Psoas muscle (tissue), 7 donors: ENCODE measurements at regions not wholly inside any gene's neighbourhood (a gene's known extent, or its start where the extent isn't known, plus 50 kb on each side); places are given as distances from the start of the nearest gene placed in this dataset.
"Not testable (repeated sequence)": the region's sequence is repeated elsewhere in the genome, so short reads cannot be mapped to it uniquely, and the experiment has no call there.

ENCODE experiments used
- ATAC-seq, 4 donors: fragments of 200-7000 bp; cut with Tn5 transposase; one replicate each; pipeline ENCODE4 v1.9.1; 2020; ENCODE audit warnings: moderate library complexity in 3 of 4, mild to moderate bottlenecking in 2 of 4
- DNase-seq, 2 donors: peaks; one replicate each; pipeline ENCODE4 v3.0.0-alpha.2; 2020
- H3K27ac ChIP-seq: fragments of 200-600 bp; one replicate; pipeline ENCODE4 v1.8.0; 2022
- H3K27me3 ChIP-seq, 3 donors: fragments of 200-600 bp in 1 of 3; one replicate each; pipeline versions ENCODE4 v1.6.1 to v1.8.0; 2013 to 2022; ENCODE audit warnings: low read length in 2 of 3, mild to moderate bottlenecking in 2 of 3, moderate library complexity in 1 of 3; ENCODE audit not compliant: insufficient read depth in 3 of 3
- H3K36me3 ChIP-seq, 2 donors: fragments of 200-600 bp in 1 of 2; one replicate each; pipeline versions ENCODE4 v1.6.1 to v1.8.0; 2013 to 2022; ENCODE audit warnings: low read depth in 1 of 2, mild to moderate bottlenecking in 1 of 2, moderate library complexity in 1 of 2; ENCODE audit not compliant: insufficient read depth in 1 of 2
- H3K4me1 ChIP-seq: fragments of 200-600 bp; one replicate; pipeline ENCODE4 v1.8.0; 2022
- H3K4me3 ChIP-seq: fragments of 200-600 bp; one replicate; pipeline ENCODE4 v1.8.0; 2022; ENCODE audit warnings: mild to moderate bottlenecking
- H3K9me3 ChIP-seq: fragments of 200-600 bp; one replicate; pipeline ENCODE4 v1.8.0; 2022
- CTCF ChIP-seq: fragments of 200-600 bp; IDR thresholded peaks from one replicate; pipeline ENCODE4 v1.8.0; 2022; ENCODE audit warnings: antibody characterized with exemption
- WGBS, 3 donors: extraction: QIAGEN DNeasy Blood & Tissue Kit; methylation state at CpG; one replicate each; pipeline versions ENCODE4 v1.1.6 to v1.1.7; 2013; 5-methylcytosine and 5-hydroxymethylcytosine counted together
- intact Hi-C, 2 donors: fragments of 100-400 bp; cut with DNase I; formaldehyde crosslinking; loops; one replicate each; pipeline versions ENCODE4 v1.11.0 to v1.14.2; 2022
- donor health status: healthy with polysubstance abuse.
- donor health status: DM: no; HTN: no; CAD: no; lungs with moderate emphysema.
- donor health status: Bipolar disorder and iron deficiency.
- donor health status: healthy.
- donor health status: DM: yes; HTN: yes; CAD: no.
- donor health status: DM: no; HTN: no; CAD: no.
- donor health status: DM: yes; HTN: yes; CAD: no.

- 44 to 56% (median 49%) methylated on average over 7 of the region's 7 CpGs for WGBS, 3 donors
- Histone ChIP-seq H3K4me3 (no peak overlapping the region), H3K36me3 (no peaks in the 10 kb centered on the region), H3K27me3 (no peaks in the 10 kb centered on the region), H3K4me1 (peaks cover 5% of the 10 kb centered on the region), H3K9me3 (no peaks in the 10 kb centered on the region), H3K27ac (no peak overlapping the region)
- intact Hi-C loops = no loop called here
- ATAC-seq (no peak), DNase-seq (no peak)
- TF ChIP-seq CTCF = peak; percentile 25
Measured at GRCh38 chr7:149669121-149669818, 104.1 kb downstream of the ZNF467 start.

- Histone ChIP-seq H3K27ac (no peak overlapping the region), H3K4me1 (peaks cover 14% of the 10 kb centered on the region), H3K36me3 (no peaks in the 10 kb centered on the region), H3K4me3 (no peak overlapping the region), H3K27me3 (no peaks in the 10 kb centered on the region), H3K9me3 (no peaks in the 10 kb centered on the region)
- no peak for TF ChIP-seq CTCF
- 39 to 58% (median 41%) methylated on average over 1 of the region's 1 CpG for WGBS, 3 donors
- ATAC-seq = no peak
- intact Hi-C loops = no loop called here
- no peak for DNase-seq
Measured at GRCh38 chr7:149666360-149666945, 106.9 kb downstream of the ZNF467 start.

- H3K36me3 ChIP-seq, H3K27me3 ChIP-seq, ATAC-seq, H3K9me3 ChIP-seq, H3K27ac ChIP-seq, DNase-seq, intact Hi-C loops, H3K4me3 ChIP-seq: not testable (repeated sequence)
- 67 to 76% (median 72%) methylated on average over 2 of the region's 2 CpGs for WGBS, 3 donors
- H3K4me1 ChIP-seq = peaks cover 14% of the 10 kb centered on the region
Measured at GRCh38 chr7:149665618-149666017, 107.8 kb downstream of the ZNF467 start.

GRCh38 chr7:149664666-149665065 lies 108.7 kb downstream of the ZNF467 start:
- no peak for ATAC-seq
- Histone ChIP-seq H3K9me3 (no peaks in the 10 kb centered on the region), H3K27me3 (no peaks in the 10 kb centered on the region), H3K4me3 (no peak overlapping the region), H3K36me3 (no peaks in the 10 kb centered on the region), H3K27ac (no peak overlapping the region), H3K4me1 (peaks cover 11% of the 10 kb centered on the region)
- intact Hi-C loops = loop anchor here in 1 of 2 donors (5.0 kb wide), 1 partner anchor 78 kb away; no protein-coding TSS in a partner anchor
- no peak for TF ChIP-seq CTCF
- WGBS, 3 donors = 80 to 90% (median 87%) methylated on average over 1 of the region's 1 CpG
- no peak for DNase-seq

GRCh38 chr7:149664176-149664575 lies 109.2 kb downstream of the ZNF467 start:
- 66 to 77% (median 69%) methylated on average over 5 of the region's 5 CpGs for WGBS, 3 donors
- no peak for ATAC-seq
- H3K9me3 ChIP-seq = no peaks in the 10 kb centered on the region
- peaks cover 9% of the 10 kb centered on the region for H3K4me1 ChIP-seq
- H3K27ac ChIP-seq = no peak overlapping the region
- no peak overlapping the region for H3K4me3 ChIP-seq
- H3K27me3 ChIP-seq = no peaks in the 10 kb centered on the region
- H3K36me3 ChIP-seq = no peaks in the 10 kb centered on the region
- intact Hi-C loops = loop anchor here in 1 of 2 donors (5.0 kb wide), 1 partner anchor 78 kb away; no protein-coding TSS in a partner anchor
- DNase-seq = no peak
- no peak for TF ChIP-seq CTCF
